IMR-90 (cell line): ENCODE measurements at regions not wholly inside any gene's neighbourhood (a gene's known extent, or its start where the extent isn't known, plus 50 kb on each side); places are given as distances from the start of the nearest gene placed in this dataset.
A peak's percentile ranks its signal among the peaks of the same experiment; 100 is the strongest.

ENCODE experiments used
- ATAC-seq: fragments of 200-7000 bp; cut with Tn5 transposase; 2 replicates; pipeline ENCODE4 v1.9.1; 2020; ENCODE audit warnings: low read depth, mild to moderate bottlenecking, moderate library complexity
- BruUV-seq: library from RNA; stranded (reverse); fragments of 400-500 nt; replicated peaks from 2 replicates; lab custom pipeline; 2021; lab: Mats Ljungman, UMichigan
- CTCF ChIA-PET: fragments of 300-600 bp; formaldehyde crosslinking; extraction: SDS; loops from one replicate; lab custom pipeline; 2021; ENCODE audit warnings: antibody characterized with exemption; lab: Yijun Ruan, JAX
- POLR2A ChIA-PET: fragments of 300-600 bp; sonication (Branson Sonifier 250); formaldehyde crosslinking; loops from one replicate; lab custom pipeline; 2022; ENCODE audit warnings: antibody characterized with exemption; ENCODE audit not compliant: unreplicated experiment; lab: Charles Lee
- DNase-seq: peaks from one replicate; pipeline ENCODE4 v3.0.0; 2013
- H2AFZ ChIP-seq: replicated peaks from 2 replicates; pipeline ENCODE3; 2013; ENCODE audit warnings: low read length, mild to moderate bottlenecking; ENCODE audit not compliant: poor library complexity
- H2AK5ac ChIP-seq: 2 replicates; pipeline ENCODE4 v1.6.1; 2013; ENCODE audit warnings: low read depth, low read length, inconsistent platforms
- H2AK9ac ChIP-seq: replicated peaks from 2 replicates; pipeline ENCODE3; 2013; ENCODE audit warnings: mild to moderate bottlenecking, low read depth, low read length, moderate library complexity; ENCODE audit not compliant: poor library complexity
- H2BK120ac ChIP-seq: 2 replicates; pipeline ENCODE4 v1.6.1; 2013; ENCODE audit warnings: low read depth, low read length, inconsistent platforms
- H2BK15ac ChIP-seq: 3 replicates; pipeline ENCODE4 v1.6.1; 2013; ENCODE audit warnings: low read depth, low read length, inconsistent platforms
- H2BK20ac ChIP-seq: 2 replicates; pipeline ENCODE4 v1.6.1; 2013; ENCODE audit warnings: low read depth, mild to moderate bottlenecking, inconsistent platforms, low read length, moderate library complexity
- H2BK5ac ChIP-seq: 2 replicates; pipeline ENCODE4 v1.6.1; 2013; ENCODE audit warnings: mild to moderate bottlenecking, low read depth, low read length, inconsistent platforms; ENCODE audit not compliant: poor library complexity, severe bottlenecking
- H3K14ac ChIP-seq: replicated peaks from 2 replicates; pipeline ENCODE4 v1.6.1; 2013; ENCODE audit warnings: low read depth, low read length, inconsistent platforms
- H3K18ac ChIP-seq: 2 replicates; pipeline ENCODE4 v1.6.1; 2013; ENCODE audit warnings: low read depth, low read length, control low read depth
- H3K23ac ChIP-seq: 2 replicates; pipeline ENCODE4 v1.6.1; 2013; ENCODE audit warnings: low read depth, low read length, inconsistent platforms
- H3K27ac ChIP-seq: 2 replicates; pipeline ENCODE4 v1.5.1; 2013; ENCODE audit warnings: mild to moderate bottlenecking, control low read depth, low read length; ENCODE audit not compliant: insufficient read depth
- H3K27me3 ChIP-seq: 2 replicates; pipeline ENCODE4 v1.6.1; 2013; ENCODE audit warnings: low read length; ENCODE audit not compliant: control insufficient read depth, insufficient read depth
- H3K36me3 ChIP-seq: 2 replicates; pipeline ENCODE4 v1.6.1; 2013; ENCODE audit warnings: low read length, mixed read lengths; ENCODE audit not compliant: control insufficient read depth, insufficient read depth
- H3K4ac ChIP-seq: 2 replicates; pipeline ENCODE4 v1.6.1; 2013; ENCODE audit warnings: low read depth, low read length, inconsistent platforms
- H3K4me1 ChIP-seq: 2 replicates; pipeline ENCODE4 v1.6.1; 2013; ENCODE audit warnings: low read length, mixed read lengths; ENCODE audit not compliant: control insufficient read depth, insufficient read depth
- H3K4me2 ChIP-seq: 2 replicates; pipeline ENCODE4 v1.6.1; 2013; ENCODE audit warnings: low read depth, mild to moderate bottlenecking, control low read depth, low read length, moderate library complexity
- H3K4me3 ChIP-seq: 2 replicates; pipeline ENCODE4 v1.5.1; 2013; ENCODE audit warnings: low read depth, mild to moderate bottlenecking, control low read depth, low read length, moderate library complexity; ENCODE audit not compliant: insufficient read depth
- H3K56ac ChIP-seq: 2 replicates; pipeline ENCODE4 v1.6.1; 2013; ENCODE audit warnings: low read length, inconsistent platforms; ENCODE audit not compliant: insufficient read depth; ENCODE audit errors: extremely low read depth
- H3K79me1 ChIP-seq, 2 experiments: 2 replicates each; pipeline ENCODE4 v1.6.1; 2013; ENCODE audit warnings: low read length in 2 of 2, inconsistent platforms in 1 of 2, low read depth in 1 of 2
- H3K9ac ChIP-seq: 2 replicates; pipeline ENCODE4 v1.6.1; 2013; ENCODE audit warnings: low read depth, low read length, control low read depth
- H3K9me1 ChIP-seq: 2 replicates; pipeline ENCODE4 v1.6.1; 2013; ENCODE audit warnings: low read length, inconsistent platforms; ENCODE audit not compliant: insufficient read depth
- H3K9me3 ChIP-seq: 2 replicates; pipeline ENCODE4 v1.6.1; 2013; ENCODE audit warnings: low read length; ENCODE audit not compliant: control insufficient read depth, insufficient read depth
- H4K20me1 ChIP-seq: 2 replicates; pipeline ENCODE4 v1.6.1; 2013; ENCODE audit warnings: low read length, inconsistent platforms; ENCODE audit not compliant: insufficient read depth
- H4K5ac ChIP-seq: 2 replicates; pipeline ENCODE4 v1.6.1; 2013; ENCODE audit warnings: mild to moderate bottlenecking, low read depth, low read length, control low read depth
- H4K8ac ChIP-seq, 2 experiments: 2 replicates each; pipeline ENCODE4 v1.6.1; 2013; ENCODE audit warnings: low read depth in 2 of 2, low read length in 2 of 2, control low read depth in 1 of 2, inconsistent platforms in 1 of 2
- H4K91ac ChIP-seq: 2 replicates; pipeline ENCODE4 v1.6.1; 2013; ENCODE audit warnings: low read depth, low read length, inconsistent platforms; ENCODE audit not compliant: insufficient read depth
- CEBPB ChIP-seq: IDR thresholded peaks from 2 replicates; pipeline ENCODE4 v1.6.1; 2012; ENCODE audit warnings: low read depth, low read length, improper control_type of control experiment
- RAD21 ChIP-seq: IDR thresholded peaks from 2 replicates; pipeline ENCODE4 v1.6.1; 2012; ENCODE audit warnings: low read length, improper control_type of control experiment
- SMC3 ChIP-seq: fragments of 150-350 bp; IDR thresholded peaks from 2 replicates; pipeline ENCODE4 v1.6.1; 2016; ENCODE audit warnings: low read depth, mild to moderate bottlenecking, antibody characterized with exemption, low read length, moderate library complexity
- USF2 ChIP-seq: fragments of 150-350 bp; IDR thresholded peaks from 2 replicates; pipeline ENCODE4 v1.6.1; 2017; ENCODE audit warnings: mild to moderate bottlenecking, antibody characterized with exemption, low read length, low read depth
- WGBS, 2 experiments: methylation state at CpG; one replicate each; pipeline versions ENCODE4 v1.1.5 to v1.1.7; 2013; ENCODE audit warnings: missing lambda C conversion rate in 2 of 2; ENCODE audit not compliant: insufficient read length in 1 of 2; ENCODE audit errors: extremely low coverage in 2 of 2; 5-methylcytosine and 5-hydroxymethylcytosine counted together
- dilution Hi-C: fragments of 300-500 bp; cut with HindIII; formaldehyde crosslinking; loops from one replicate; pipeline ENCODE4 v1.14.3; 2018; ENCODE audit warnings: low sequenced_read_pairs; ENCODE audit not compliant: unreplicated experiment
- in situ Hi-C: fragments of 300-500 bp; cut with MboI; formaldehyde crosslinking; loops from 3 replicates; pipeline ENCODE4 v1.14.3; 2019; ENCODE audit warnings: low sequenced_read_pairs, inconsistent platforms, mixed read lengths
- intact Hi-C: fragments of 100-400 bp; cut with micrococcal nuclease; formaldehyde crosslinking; loops from 2 replicates; pipeline ENCODE4 v1.10.0; 2022

- Histone ChIP-seq H4K5ac (no peak overlapping the region), H4K91ac (no peak overlapping the region), H2AK5ac (no peak overlapping the region), H3K9me1 (no peaks in the 10 kb centered on the region), H3K23ac (no peak overlapping the region), H3K79me1 (no peaks in the 10 kb centered on the region), H2BK120ac (peak overlapping the region; percentile 33; the same call in 1 of the 2 replicates), H3K27me3 (peaks cover 7% of the 10 kb centered on the region), H2AFZ (no peak overlapping the region), H3K27ac (no peak overlapping the region), H2BK5ac (no peak overlapping the region), H2BK15ac (no peak overlapping the region), H3K36me3 (no peaks in the 10 kb centered on the region), H4K8ac (no peak overlapping the region), H4K20me1 (no peaks in the 10 kb centered on the region), H2BK20ac (no peak overlapping the region), H3K9me3 (no peaks in the 10 kb centered on the region), H3K4ac (no peak overlapping the region), H3K4me2 (no peak overlapping the region), H3K4me3 (no peak overlapping the region), H3K4me1 (no peaks in the 10 kb centered on the region), H3K9ac (no peak overlapping the region), H3K56ac (no peak overlapping the region), H3K14ac (no peak overlapping the region), H3K18ac (no peak overlapping the region), H2AK9ac (no peak overlapping the region)
- WGBS, 2 experiments: no CpG with 5 or more reads among the region's 4 CpGs
- TF ChIP-seq SMC3 (no peak), RAD21 (no peak), USF2 (no peak), CEBPB (peak; percentile 82)
- in situ Hi-C loops (no loop called here), intact Hi-C loops (no loop called here), dilution Hi-C loops (no loop called here)
- DNase-seq (peak; percentile 61), ATAC-seq (no peak)
- CTCF ChIA-PET: interaction anchor here (0.6 kb wide), 1 partner anchor 10 kb away, joined by 8 read pairs; no protein-coding TSS in a partner anchor
- POLR2A ChIA-PET: no interaction called here
- no TSS peak for BruUV-seq
Measured at GRCh38 chr2:19488009-19488691, 129.7 kb upstream of the OSR1 start.
